Liver (tissue), 8 donors: ENCODE measurements at regions not wholly inside any gene's neighbourhood (a gene's known extent, or its start where the extent isn't known, plus 50 kb on each side); places are given as distances from the start of the nearest gene placed in this dataset.

ENCODE experiments used
- DNase-seq: peaks from one replicate; pipeline ENCODE4 v3.0.0-alpha.2; 2017; ENCODE audit warnings: low spot score
- H3K27ac ChIP-seq, 2 donors: one replicate each; pipeline ENCODE4 v1.7.0; 2013; ENCODE audit warnings: inconsistent platforms in 2 of 2, low read length in 2 of 2, control low read depth in 1 of 2, low read depth in 1 of 2, mild to moderate bottlenecking in 1 of 2
- H3K27me3 ChIP-seq, 4 donors: one replicate each; pipeline versions ENCODE4 v1.6.1 to v1.7.0; 2013; ENCODE audit warnings: low read length in 3 of 4, inconsistent platforms in 1 of 4, mild to moderate bottlenecking in 1 of 4, moderate library complexity in 1 of 4; ENCODE audit not compliant: control insufficient read depth in 4 of 4, insufficient read depth in 4 of 4
- H3K36me3 ChIP-seq, 4 donors: one replicate each; pipeline versions ENCODE4 v1.6.1 to v1.7.0; 2013; ENCODE audit warnings: low read length in 3 of 4, mild to moderate bottlenecking in 3 of 4, low read depth in 1 of 4, moderate library complexity in 1 of 4; ENCODE audit not compliant: control insufficient read depth in 4 of 4, insufficient read depth in 3 of 4
- H3K4me1 ChIP-seq, 4 donors: one replicate each; pipeline versions ENCODE4 v1.6.1 to v1.7.0; 2013; ENCODE audit warnings: low read length in 3 of 4, mild to moderate bottlenecking in 3 of 4, moderate library complexity in 1 of 4; ENCODE audit not compliant: control insufficient read depth in 4 of 4, insufficient read depth in 4 of 4
- H3K4me3 ChIP-seq, 3 donors: one replicate each; pipeline versions ENCODE4 v1.6.1 to v1.7.0; 2013; ENCODE audit warnings: low read length in 3 of 3, control low read depth in 1 of 3, low read depth in 1 of 3, mild to moderate bottlenecking in 1 of 3
- H3K9ac ChIP-seq, 2 donors: one replicate each; pipeline ENCODE4 v1.7.0; 2013; ENCODE audit warnings: low read length in 2 of 2, mild to moderate bottlenecking in 2 of 2, moderate library complexity in 2 of 2, control low read depth in 1 of 2, low read depth in 1 of 2
- H3K9me3 ChIP-seq, 4 donors: one replicate each; pipeline versions ENCODE4 v1.6.1 to v1.7.0; 2013; ENCODE audit warnings: low read length in 3 of 4; ENCODE audit not compliant: control insufficient read depth in 4 of 4
- EGR1 ChIP-seq, 2 donors: IDR thresholded peaks; 2 replicates each; pipeline ENCODE4 v1.6.1; 2016 to 2018; ENCODE audit warnings: antibody characterized with exemption in 2 of 2, low read depth in 2 of 2
- FOXA2 ChIP-seq: IDR thresholded peaks from 2 replicates; pipeline ENCODE4 v1.6.1; 2016; ENCODE audit warnings: antibody characterized with exemption
- GABPA ChIP-seq, 2 donors: IDR thresholded peaks in 1 of 2; conservative IDR thresholded peaks in 1 of 2; 2 replicates each; pipeline ENCODE4 v1.6.1; 2016; ENCODE audit warnings: antibody characterized with exemption in 2 of 2, mild to moderate bottlenecking in 1 of 2, moderate library complexity in 1 of 2
- HNF4G ChIP-seq: IDR thresholded peaks from 2 replicates; pipeline ENCODE4 v1.6.1; 2016; ENCODE audit warnings: antibody characterized with exemption
- JUND ChIP-seq, 2 donors: IDR thresholded peaks; 2 replicates each; pipeline ENCODE4 v1.6.1; 2016; ENCODE audit warnings: antibody characterized with exemption in 2 of 2
- RAD21 ChIP-seq, 2 donors: IDR thresholded peaks; 2 replicates each; pipeline ENCODE4 v1.6.1; 2016; ENCODE audit warnings: antibody characterized with exemption in 2 of 2, mild to moderate bottlenecking in 2 of 2
- RXRA ChIP-seq, 2 donors: IDR thresholded peaks; 2 replicates each; pipeline ENCODE4 v1.6.1; 2017 to 2018; ENCODE audit warnings: antibody characterized with exemption in 2 of 2, mild to moderate bottlenecking in 1 of 2
- SP1 ChIP-seq: IDR thresholded peaks from 2 replicates; pipeline ENCODE4 v1.6.1; 2018; ENCODE audit warnings: antibody characterized with exemption, mild to moderate bottlenecking
- WGBS: extraction: QIAGEN DNeasy Blood & Tissue Kit; methylation state at CpG from one replicate; pipeline ENCODE4 v1.1.7; 2013; 5-methylcytosine and 5-hydroxymethylcytosine counted together
- TF ChIP-seq, protein P1 (sequence below): fragments of 150-350 bp; IDR thresholded peaks from 2 replicates; pipeline ENCODE4 v1.5.1; 2017; ENCODE audit warnings: improper control_type of control experiment, low read depth, low read length; ENCODE audit not compliant: missing input control
- TF ChIP-seq, protein P2 (sequence below): IDR thresholded peaks from 2 replicates; pipeline ENCODE4 v1.6.1; 2016; ENCODE audit warnings: antibody characterized with exemption
- TF ChIP-seq, protein P3 (sequence below): IDR thresholded peaks from 2 replicates; pipeline ENCODE4 v1.6.1; 2016; ENCODE audit warnings: antibody characterized with exemption
- donor health status: healthy.
- donor health status: healthy.
- donor health status: healthy.
- donor health status: healthy.
- donor health status: healthy.

DNA sequence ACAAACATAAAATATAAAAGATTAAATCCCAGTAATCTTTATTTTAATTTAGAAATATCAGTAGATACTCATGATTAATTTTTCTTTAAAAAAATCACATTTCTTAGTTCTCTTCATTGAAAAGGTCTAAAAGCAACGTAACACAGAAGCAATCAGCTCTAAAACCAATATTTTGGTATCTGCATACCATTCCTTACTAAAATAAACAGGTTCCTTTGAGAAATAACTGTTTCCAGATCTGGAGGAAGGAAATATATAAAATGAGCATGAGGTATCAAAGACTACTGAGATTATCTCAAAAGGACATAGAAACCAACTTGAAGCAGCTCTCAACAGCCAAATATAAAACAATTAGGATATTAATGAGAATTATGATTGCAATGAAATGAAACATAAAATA lies 301.0 kb upstream of the GNAI1 start:
- no peaks in the 10 kb centered on the region for H3K9me3 ChIP-seq
- H3K36me3 ChIP-seq, result no peaks in the 10 kb centered on the region
- H3K4me1 ChIP-seq, result no peaks in the 10 kb centered on the region
- no peak for DNase-seq
- no peak overlapping the region for H3K27ac ChIP-seq
- WGBS, result 39% methylated on average over 1 of the region's 1 CpG
- TF ChIP-seq RXRA (IDR thresholded peaks at IDR 0.05) (no peak), GABPA (IDR thresholded peaks at IDR 0.05 in 1 of 2, conservative IDR thresholded peaks at IDR 0.05 in 1 of 2) (no peak), FOXA2 (no peak), EGR1 (IDR thresholded peaks at IDR 0.05; ENCODE audit: low read depth in 2 of 2) (no peak), RAD21 (IDR thresholded peaks at IDR 0.05) (no peak), SP1 (no peak)
- TF ChIP-seq, protein P1, sequence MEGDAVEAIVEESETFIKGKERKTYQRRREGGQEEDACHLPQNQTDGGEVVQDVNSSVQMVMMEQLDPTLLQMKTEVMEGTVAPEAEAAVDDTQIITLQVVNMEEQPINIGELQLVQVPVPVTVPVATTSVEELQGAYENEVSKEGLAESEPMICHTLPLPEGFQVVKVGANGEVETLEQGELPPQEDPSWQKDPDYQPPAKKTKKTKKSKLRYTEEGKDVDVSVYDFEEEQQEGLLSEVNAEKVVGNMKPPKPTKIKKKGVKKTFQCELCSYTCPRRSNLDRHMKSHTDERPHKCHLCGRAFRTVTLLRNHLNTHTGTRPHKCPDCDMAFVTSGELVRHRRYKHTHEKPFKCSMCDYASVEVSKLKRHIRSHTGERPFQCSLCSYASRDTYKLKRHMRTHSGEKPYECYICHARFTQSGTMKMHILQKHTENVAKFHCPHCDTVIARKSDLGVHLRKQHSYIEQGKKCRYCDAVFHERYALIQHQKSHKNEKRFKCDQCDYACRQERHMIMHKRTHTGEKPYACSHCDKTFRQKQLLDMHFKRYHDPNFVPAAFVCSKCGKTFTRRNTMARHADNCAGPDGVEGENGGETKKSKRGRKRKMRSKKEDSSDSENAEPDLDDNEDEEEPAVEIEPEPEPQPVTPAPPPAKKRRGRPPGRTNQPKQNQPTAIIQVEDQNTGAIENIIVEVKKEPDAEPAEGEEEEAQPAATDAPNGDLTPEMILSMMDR, result no peak
- no peak overlapping the region for H3K4me3 ChIP-seq
- H3K27me3 ChIP-seq, result peaks cover 0 to 2% (median 0%) of the 10 kb centered on the region in 4 donors
- H3K9ac ChIP-seq, result no peak overlapping the region

DNA sequence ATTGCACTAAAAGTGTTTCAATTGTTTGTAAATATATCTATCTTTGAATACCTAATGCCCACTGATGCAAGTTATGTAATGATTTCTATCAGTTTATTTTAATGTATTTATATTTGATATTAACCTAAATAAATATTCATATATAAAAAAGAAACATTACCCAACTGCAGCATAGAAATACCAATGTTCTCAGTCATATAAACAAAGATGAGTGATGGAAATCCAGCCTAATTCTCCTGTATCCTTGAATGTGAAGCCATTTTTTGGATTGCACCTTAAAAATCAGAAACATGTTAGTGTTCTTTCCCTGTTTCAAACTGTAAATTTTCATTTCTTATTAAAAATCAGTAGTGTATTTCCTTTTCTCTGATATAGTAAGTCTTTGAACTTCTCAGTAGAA lies 305.8 kb upstream of the GNAI1 start:
- no peak for DNase-seq

DNA sequence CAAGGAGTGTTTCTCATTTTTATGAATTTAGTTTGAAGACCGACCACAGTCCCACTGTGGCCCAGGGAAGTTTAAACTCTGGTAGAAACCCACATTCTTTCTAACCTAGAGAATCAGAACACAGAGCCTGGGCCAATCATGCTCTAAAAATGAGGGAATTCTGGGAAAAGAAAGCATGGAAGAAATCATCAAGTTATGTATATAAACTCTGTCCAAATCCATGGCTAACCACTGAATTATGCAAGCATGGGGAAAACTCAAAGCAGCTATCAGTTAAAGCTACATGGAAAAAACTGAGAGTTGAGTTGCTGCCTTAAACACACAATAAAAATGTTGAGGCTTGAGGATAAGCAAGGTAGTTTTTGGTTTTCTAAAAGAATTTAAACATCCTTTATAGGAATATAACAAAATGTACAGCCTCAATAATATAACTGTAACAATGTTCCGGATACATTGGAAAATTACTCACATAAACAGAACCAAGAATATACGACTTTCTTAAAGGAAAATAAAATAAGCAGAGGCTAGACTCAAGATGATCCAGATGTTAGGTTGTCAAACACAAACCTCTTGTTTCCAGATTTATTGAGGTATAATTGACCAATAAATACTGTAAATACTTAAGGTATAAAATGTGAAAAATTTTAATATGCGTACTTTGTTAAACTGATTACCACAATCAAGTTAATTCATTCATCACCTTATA lies 311.2 kb upstream of the GNAI1 start:
- Histone ChIP-seq H3K9me3 (no peaks in the 10 kb centered on the region), H3K27me3 (no peaks in the 10 kb centered on the region), H3K27ac (no peak overlapping the region), H3K9ac (no peak overlapping the region), H3K4me1 (no peaks in the 10 kb centered on the region), H3K36me3 (no peaks in the 10 kb centered on the region), H3K4me3 (no peak overlapping the region)
- WGBS, result 89% methylated on average over 4 of the region's 4 CpGs
- TF ChIP-seq EGR1 (IDR thresholded peaks at IDR 0.05; ENCODE audit: low read depth in 2 of 2) (no peak), RXRA (IDR thresholded peaks at IDR 0.05) (no peak), JUND (IDR thresholded peaks at IDR 0.05) (no peak), HNF4G (no peak), FOXA2 (no peak), GABPA (IDR thresholded peaks at IDR 0.05 in 1 of 2, conservative IDR thresholded peaks at IDR 0.05 in 1 of 2) (no peak)
- TF ChIP-seq, protein P2, sequence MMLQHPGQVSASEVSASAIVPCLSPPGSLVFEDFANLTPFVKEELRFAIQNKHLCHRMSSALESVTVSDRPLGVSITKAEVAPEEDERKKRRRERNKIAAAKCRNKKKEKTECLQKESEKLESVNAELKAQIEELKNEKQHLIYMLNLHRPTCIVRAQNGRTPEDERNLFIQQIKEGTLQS, result no peak
- TF ChIP-seq, protein P3, sequence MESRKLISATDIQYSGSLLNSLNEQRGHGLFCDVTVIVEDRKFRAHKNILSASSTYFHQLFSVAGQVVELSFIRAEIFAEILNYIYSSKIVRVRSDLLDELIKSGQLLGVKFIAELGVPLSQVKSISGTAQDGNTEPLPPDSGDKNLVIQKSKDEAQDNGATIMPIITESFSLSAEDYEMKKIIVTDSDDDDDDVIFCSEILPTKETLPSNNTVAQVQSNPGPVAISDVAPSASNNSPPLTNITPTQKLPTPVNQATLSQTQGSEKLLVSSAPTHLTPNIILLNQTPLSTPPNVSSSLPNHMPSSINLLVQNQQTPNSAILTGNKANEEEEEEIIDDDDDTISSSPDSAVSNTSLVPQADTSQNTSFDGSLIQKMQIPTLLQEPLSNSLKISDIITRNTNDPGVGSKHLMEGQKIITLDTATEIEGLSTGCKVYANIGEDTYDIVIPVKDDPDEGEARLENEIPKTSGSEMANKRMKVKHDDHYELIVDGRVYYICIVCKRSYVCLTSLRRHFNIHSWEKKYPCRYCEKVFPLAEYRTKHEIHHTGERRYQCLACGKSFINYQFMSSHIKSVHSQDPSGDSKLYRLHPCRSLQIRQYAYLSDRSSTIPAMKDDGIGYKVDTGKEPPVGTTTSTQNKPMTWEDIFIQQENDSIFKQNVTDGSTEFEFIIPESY, result no peak
- no peak for DNase-seq

More for the DNA sequence above, 305.8 kb upstream of the GNAI1 start:
- Histone ChIP-seq H3K9ac (no peak overlapping the region), H3K27ac (no peak overlapping the region), H3K27me3 (peaks cover 0 to 2% (median 0%) of the 10 kb centered on the region in 4 donors), H3K9me3 (no peaks in the 10 kb centered on the region), H3K4me3 (no peak overlapping the region), H3K4me1 (no peaks in the 10 kb centered on the region), H3K36me3 (no peaks in the 10 kb centered on the region)
- TF ChIP-seq, protein P1, result no peak
